Neural cell (in vitro differentiated cells): ENCODE measurements at regions not wholly inside any gene's neighbourhood (a gene's known extent, or its start where the extent isn't known, plus 50 kb on each side); places are given as distances from the start of the nearest gene placed in this dataset.

Experiments
- H2AFZ ChIP-seq: fragments of 200-600, 300-800 bp; sonication (generic), shearing (Covaris generic); 2 replicates; pipeline ENCODE4 v1.6.0; 2014; ENCODE audit warnings: low read depth, mild to moderate bottlenecking, antibody characterized with exemption, low read length, moderate library complexity
- H3F3A ChIP-seq: fragments of 200-600 bp; shearing (Covaris generic); 2 replicates; pipeline ENCODE4 v1.6.1; 2016; ENCODE audit warnings: mild to moderate bottlenecking, moderate library complexity, mixed read lengths, antibody characterized with exemption, low read length; ENCODE audit not compliant: insufficient read depth, poor library complexity, severe bottlenecking
- H3K27ac ChIP-seq: fragments of 200-600, 300-800 bp; sonication (generic), shearing (Covaris generic); 2 replicates; pipeline ENCODE4 v1.5.1; 2014; ENCODE audit warnings: mild to moderate bottlenecking, low read length, moderate library complexity
- H3K27me3 ChIP-seq: fragments of 300-800, 200-600 bp; sonication (generic), shearing (Covaris generic); 2 replicates; pipeline ENCODE4 v1.6.0; 2014; ENCODE audit warnings: mild to moderate bottlenecking, low read depth, low read length, moderate library complexity; ENCODE audit not compliant: insufficient read depth
- H3K36me3 ChIP-seq: fragments of 300-800, 200-600 bp; sonication (generic), shearing (Covaris generic); 2 replicates; pipeline ENCODE4 v1.5.1; 2014; ENCODE audit warnings: mild to moderate bottlenecking, antibody characterized with exemption, low read length, moderate library complexity; ENCODE audit not compliant: insufficient read depth
- H3K4me2 ChIP-seq: fragments of 300-800, 200-600 bp; sonication (generic), shearing (Covaris generic); 2 replicates; pipeline ENCODE4 v1.6.0; 2014; ENCODE audit warnings: mild to moderate bottlenecking, low read length
- H3K4me3 ChIP-seq: fragments of 300-800, 200-600 bp; sonication (generic), shearing (Covaris generic); 2 replicates; pipeline ENCODE4 v1.5.1; 2014; ENCODE audit warnings: mild to moderate bottlenecking, low read length, moderate library complexity
- H3K79me2 ChIP-seq: fragments of 200-600 bp; shearing (Covaris generic); replicated peaks from 2 replicates; pipeline ENCODE4 v1.6.0; 2014; ENCODE audit warnings: mild to moderate bottlenecking, low read length, moderate library complexity; ENCODE audit not compliant: insufficient read depth
- H3K9ac ChIP-seq: fragments of 300-800, 200-600 bp; sonication (generic), shearing (Covaris generic); 2 replicates; pipeline ENCODE4 v1.6.1; 2016; ENCODE audit warnings: mild to moderate bottlenecking, low read length, mixed read lengths
- H3K9me2 ChIP-seq: fragments of 200-600 bp; shearing (Covaris generic); 2 replicates; pipeline ENCODE4 v1.6.1; 2016; ENCODE audit warnings: mild to moderate bottlenecking, low read length, mixed read lengths; ENCODE audit not compliant: insufficient read depth
- H3K9me3 ChIP-seq: fragments of 200-600, 300-800 bp; sonication (generic), shearing (Covaris generic); 2 replicates; pipeline ENCODE4 v1.6.1; 2016; ENCODE audit warnings: mild to moderate bottlenecking, mixed run types, low read length, moderate library complexity, mixed read lengths
- H4K20me1 ChIP-seq: fragments of 200-600 bp; shearing (Covaris generic); 2 replicates; pipeline ENCODE4 v1.6.1; 2016; ENCODE audit warnings: mild to moderate bottlenecking, mixed run types; ENCODE audit not compliant: insufficient read depth
- CTCF ChIP-seq: fragments of 450-650 bp; IDR thresholded peaks from 2 replicates; pipeline ENCODE4 v1.5.1; 2014; ENCODE audit warnings: antibody characterized with exemption, mild to moderate bottlenecking, moderate library complexity; ENCODE audit not compliant: poor library complexity, severe bottlenecking
- EP300 ChIP-seq: fragments of 450-650 bp; conservative IDR thresholded peaks from 2 replicates; pipeline ENCODE4 v1.6.1; 2014; ENCODE audit warnings: antibody characterized with exemption, mild to moderate bottlenecking, moderate library complexity; ENCODE audit not compliant: poor library complexity, severe bottlenecking
- EZH2 ChIP-seq: fragments of 200-600, 300-800 bp; shearing (Covaris generic), sonication (generic); IDR thresholded peaks from 2 replicates; pipeline ENCODE4 v1.6.1; 2014; ENCODE audit warnings: antibody characterized with exemption, low read length, borderline replicate concordance, mild to moderate bottlenecking; ENCODE audit not compliant: insufficient read depth, poor library complexity, severe bottlenecking
- MXI1 ChIP-seq: fragments of 450-650 bp; conservative IDR thresholded peaks from 2 replicates; pipeline ENCODE4 v1.6.1; 2014; ENCODE audit warnings: antibody characterized with exemption, mild to moderate bottlenecking; ENCODE audit not compliant: poor library complexity, severe bottlenecking
- POLR2AphosphoS5 ChIP-seq: IDR thresholded peaks from 2 replicates; pipeline ENCODE4 v1.6.1; 2012
- RAD21 ChIP-seq: fragments of 450-650 bp; conservative IDR thresholded peaks from 2 replicates; pipeline ENCODE4 v1.6.1; 2014; ENCODE audit warnings: antibody characterized with exemption, mild to moderate bottlenecking, moderate library complexity
- REST ChIP-seq: IDR thresholded peaks from 2 replicates; pipeline ENCODE4 v1.6.1; 2012; ENCODE audit warnings: borderline replicate concordance
- SMC3 ChIP-seq: fragments of 450-650 bp; conservative IDR thresholded peaks from 2 replicates; pipeline ENCODE4 v1.6.1; 2014; ENCODE audit warnings: antibody characterized with exemption, mild to moderate bottlenecking, moderate library complexity; ENCODE audit not compliant: poor library complexity
- TAF1 ChIP-seq: IDR thresholded peaks from 2 replicates; pipeline ENCODE4 v1.6.1; 2012; ENCODE audit warnings: low read depth

- H3K9ac ChIP-seq, result no peak overlapping the region
- no peak for TF ChIP-seq SMC3
- no peak for TF ChIP-seq REST
- no peak for TF ChIP-seq MXI1
- TF ChIP-seq EZH2, result no peak
- TF ChIP-seq TAF1, result no peak
- peak; percentile 85 for TF ChIP-seq POLR2AphosphoS5
- peak; percentile 79 for TF ChIP-seq EP300
- TF ChIP-seq RAD21, result no peak
- no peak for TF ChIP-seq CTCF
- no peaks in the 10 kb centered on the region for H3F3A ChIP-seq
Measured at GRCh38 chr4:27931584-27931983, 1070.9 kb downstream of the STIM2 start.

GRCh38 chr4:27934871-27935270, 1074.2 kb downstream of the STIM2 start:
- H3K9me2 ChIP-seq, result no peaks in the 10 kb centered on the region
- no peaks in the 10 kb centered on the region for H3K36me3 ChIP-seq
- H3K4me3 ChIP-seq, result no peak overlapping the region
- H3K9ac ChIP-seq, result no peak overlapping the region
- H3K27me3 ChIP-seq, result no peaks in the 10 kb centered on the region
- no peaks in the 10 kb centered on the region for H3F3A ChIP-seq
- H3K9me3 ChIP-seq, result no peaks in the 10 kb centered on the region
- no peak overlapping the region for H2AFZ ChIP-seq
- no peak overlapping the region for H3K4me2 ChIP-seq
- H3K79me2 ChIP-seq, result no peaks in the 10 kb centered on the region
- H3K27ac ChIP-seq, result no peak overlapping the region
- TF ChIP-seq RAD21, result no peak
- TF ChIP-seq TAF1, result no peak
- no peak for TF ChIP-seq CTCF
- no peak for TF ChIP-seq SMC3
- H4K20me1 ChIP-seq, result no peaks in the 10 kb centered on the region

More at GRCh38 chr4:27931584-27931983, 1070.9 kb downstream of the STIM2 start:
- Histone ChIP-seq H3K27me3 (no peaks in the 10 kb centered on the region), H3K9me3 (no peaks in the 10 kb centered on the region), H4K20me1 (no peaks in the 10 kb centered on the region), H3K4me3 (no peak overlapping the region), H3K9me2 (no peaks in the 10 kb centered on the region), H3K79me2 (no peaks in the 10 kb centered on the region), H2AFZ (no peak overlapping the region), H3K36me3 (no peaks in the 10 kb centered on the region), H3K4me2 (no peak overlapping the region), H3K27ac (no peak overlapping the region)
